ENCODE measurements at regions not wholly inside any gene's neighbourhood (a gene's known extent, or its start where the extent isn't known, plus 50 kb on each side); places are given as distances from the start of the nearest gene placed in this dataset.

- Histone ChIP-seq H3K9me3 (no peaks in the 10 kb centered on the region), H3K4me1 (no peaks in the 10 kb centered on the region), H3K27ac (no peak overlapping the region), H3K27me3 (no peaks in the 10 kb centered on the region), H3K4me3 (no peak overlapping the region), H3K36me3 (no peaks in the 10 kb centered on the region)
- no peak for TF ChIP-seq CTCF (IDR thresholded peaks at IDR 0.05)
- no peak for DNase-seq (ENCODE audit: low spot score)
Observed at GRCh38 chr7:11294218-11294617, 320.5 kb downstream of the PHF14 start.

DNA sequence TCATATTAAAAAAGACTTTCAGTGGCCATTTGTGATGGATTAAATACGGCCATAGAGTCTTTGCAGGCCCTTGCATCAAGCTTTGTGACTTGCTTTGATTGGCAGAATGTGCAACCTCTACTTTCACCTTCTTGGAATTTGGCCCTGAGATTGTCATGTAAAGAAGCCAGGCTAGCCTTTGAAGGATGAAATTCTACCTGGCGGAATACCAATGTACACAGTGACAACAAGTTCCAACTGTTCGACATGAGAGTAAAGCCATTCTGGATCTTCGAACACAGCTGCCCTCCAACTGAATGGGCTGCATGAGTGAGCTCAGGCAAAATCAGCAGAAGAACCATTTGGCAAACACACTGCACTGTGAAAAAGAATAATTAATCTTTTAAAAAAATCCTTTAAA is 321.3 kb downstream of the PHF14 start:
- no peaks in the 10 kb centered on the region for H3K27me3 ChIP-seq
- H3K36me3 ChIP-seq, result no peaks in the 10 kb centered on the region
- no peaks in the 10 kb centered on the region for H3K4me1 ChIP-seq
- no peaks in the 10 kb centered on the region for H3K9me3 ChIP-seq
- no peak overlapping the region for H3K27ac ChIP-seq
- no peak for DNase-seq (ENCODE audit: low spot score)
- H3K4me3 ChIP-seq, result no peak overlapping the region
- no peak for TF ChIP-seq CTCF (IDR thresholded peaks at IDR 0.05)

DNA sequence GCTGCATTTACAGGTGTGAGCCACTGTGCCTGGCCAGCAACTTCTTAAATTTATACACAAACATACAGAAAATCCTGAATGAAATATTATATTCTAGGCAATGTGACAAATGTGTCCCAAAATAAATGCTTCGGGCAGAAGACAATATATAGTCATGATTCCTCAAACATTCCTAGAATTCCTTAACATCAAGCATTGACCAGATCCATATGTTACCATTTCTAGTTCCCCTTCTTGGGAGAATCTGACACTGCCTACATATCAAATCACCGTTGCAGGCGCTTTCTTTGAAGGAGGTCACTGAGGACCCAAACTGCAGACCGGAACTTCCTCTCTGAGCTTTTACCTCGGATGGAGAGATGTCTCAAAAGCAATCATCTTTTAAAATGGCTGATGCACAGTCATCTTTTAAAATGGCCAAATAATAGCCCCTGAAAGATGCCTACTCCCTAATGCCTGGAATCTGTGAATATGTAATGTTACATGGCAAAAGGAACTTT is 323.5 kb downstream of the PHF14 start:
- Histone ChIP-seq H3K36me3 (no peaks in the 10 kb centered on the region), H3K27me3 (no peaks in the 10 kb centered on the region), H3K27ac (no peak overlapping the region), H3K9me3 (peaks cover 0 to 9% of the 10 kb centered on the region in 2 donors), H3K4me1 (no peaks in the 10 kb centered on the region), H3K4me3 (no peak overlapping the region)
- no peak for TF ChIP-seq CTCF (IDR thresholded peaks at IDR 0.05)
- DNase-seq (ENCODE audit: low spot score), result no peak

DNA sequence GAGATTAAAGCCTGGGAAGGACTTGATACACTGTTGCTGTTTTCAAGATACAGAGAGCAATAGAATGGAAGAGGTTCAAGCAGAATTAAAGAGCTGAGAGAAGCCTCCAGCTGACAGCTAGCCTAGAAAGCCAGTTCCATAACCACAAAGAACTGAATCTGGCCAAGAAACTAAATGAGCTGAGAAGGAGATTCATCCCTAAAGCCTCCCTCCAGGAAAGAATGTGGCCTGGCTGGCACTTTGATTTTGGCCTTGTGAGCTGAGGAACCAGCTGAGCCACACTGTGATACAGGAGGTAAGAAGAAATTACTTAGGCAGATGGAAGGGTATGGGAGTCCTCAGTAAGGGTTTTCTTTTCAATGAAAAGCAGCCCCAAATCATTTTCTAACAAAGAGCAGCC is 324.1 kb downstream of the PHF14 start:
- no peak for DNase-seq (ENCODE audit: low spot score)

DNA sequence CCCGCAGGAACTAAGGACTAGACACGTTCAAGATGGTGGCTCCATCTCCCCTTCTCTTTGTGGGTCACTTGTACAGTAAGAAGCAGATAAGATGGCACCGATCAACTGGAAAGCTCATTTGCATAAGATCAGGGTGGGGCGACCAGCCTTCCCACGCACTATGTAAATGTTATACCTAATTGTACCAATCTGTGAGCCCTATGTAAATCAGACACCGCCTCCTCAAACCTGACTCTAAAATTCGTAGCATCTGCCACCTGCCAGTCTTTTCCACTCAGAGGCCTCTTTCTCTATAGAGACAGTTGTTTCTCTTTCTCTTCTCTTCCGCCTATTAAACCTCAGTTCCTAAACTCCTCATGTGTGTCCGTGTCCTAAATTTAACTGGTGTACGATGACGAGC is 324.5 kb downstream of the PHF14 start:
- Histone ChIP-seq H3K27me3 (no peaks in the 10 kb centered on the region), H3K9me3 (peaks cover 0 to 11% of the 10 kb centered on the region in 2 donors), H3K27ac (no peak overlapping the region), H3K36me3 (no peaks in the 10 kb centered on the region), H3K4me3 (no peak overlapping the region), H3K4me1 (no peaks in the 10 kb centered on the region)
- TF ChIP-seq CTCF (IDR thresholded peaks at IDR 0.05), result no peak
- DNase-seq (ENCODE audit: low spot score), result no peak

More for the DNA sequence above, 324.1 kb downstream of the PHF14 start:
- H3K4me1 ChIP-seq, result no peaks in the 10 kb centered on the region
- no peak overlapping the region for H3K27ac ChIP-seq
- peaks cover 0 to 11% of the 10 kb centered on the region in 2 donors for H3K9me3 ChIP-seq
- H3K4me3 ChIP-seq, result no peak overlapping the region
- H3K36me3 ChIP-seq, result no peaks in the 10 kb centered on the region
- TF ChIP-seq CTCF (IDR thresholded peaks at IDR 0.05), result no peak
- H3K27me3 ChIP-seq, result no peaks in the 10 kb centered on the region

DNA sequence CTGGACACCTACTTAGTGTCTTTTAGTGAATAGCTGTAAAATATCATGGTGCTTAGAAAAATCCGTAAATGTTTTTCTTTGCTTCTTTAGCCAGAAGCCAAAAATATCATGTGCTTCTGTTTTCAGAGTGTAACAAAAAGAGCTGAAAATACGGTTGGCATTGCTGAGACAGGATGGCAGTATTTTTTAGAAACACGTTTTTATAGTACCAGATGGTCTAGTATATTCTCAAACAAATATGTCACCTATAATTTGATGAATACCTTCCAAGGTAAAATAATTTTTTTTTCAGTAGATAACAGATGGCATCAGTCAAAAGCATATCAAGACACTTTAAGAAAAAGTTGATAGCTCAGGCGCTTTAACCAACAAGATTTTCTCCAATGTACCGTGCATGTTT is 326.6 kb downstream of the PHF14 start:
- TF ChIP-seq CTCF (IDR thresholded peaks at IDR 0.05), result no peak
- Histone ChIP-seq H3K4me1 (no peaks in the 10 kb centered on the region), H3K27me3 (no peaks in the 10 kb centered on the region), H3K4me3 (no peak overlapping the region), H3K36me3 (no peaks in the 10 kb centered on the region), H3K9me3 (peaks cover 0 to 11% of the 10 kb centered on the region in 2 donors), H3K27ac (no peak overlapping the region)
- no peak for DNase-seq (ENCODE audit: low spot score)
